GM03348 (cell line): ENCODE measurements at regions not wholly inside any gene's neighbourhood (a gene's known extent, or its start where the extent isn't known, plus 50 kb on each side); places are given as distances from the start of the nearest gene placed in this dataset.

Source experiments
- DNase-seq: peaks from one replicate; pipeline ENCODE4 v3.0.0; 2012; ENCODE audit warnings: low spot score

GRCh38 chr15:94894056-94894455 lies 662.7 kb downstream of the MCTP2 start:
- DNase-seq: no peak

GRCh38 chr15:94909510-94909909 lies 678.1 kb downstream of the MCTP2 start:
- no peak for DNase-seq

GRCh38 chr15:94910166-94910565 lies 678.8 kb downstream of the MCTP2 start:
- DNase-seq: no peak

- no peak for DNase-seq
These were observed 681.4 kb downstream of the MCTP2 start for GRCh38 chr15:94912760-94913159.

- DNase-seq: no peak
These were observed 685.7 kb downstream of the MCTP2 start for GRCh38 chr15:94917068-94917467.

- no peak for DNase-seq
These were observed 690.6 kb downstream of the MCTP2 start for GRCh38 chr15:94921936-94922335.

GRCh38 chr15:94924057-94924456 lies 692.7 kb downstream of the MCTP2 start:
- DNase-seq: no peak

- DNase-seq: no peak
These were observed 693.7 kb downstream of the MCTP2 start for GRCh38 chr15:94924971-94925598.

- DNase-seq: no peak
These were observed 694.3 kb downstream of the MCTP2 start for GRCh38 chr15:94925680-94926079.

- DNase-seq: no peak
These were observed 695.6 kb downstream of the MCTP2 start for GRCh38 chr15:94927003-94927402.

GRCh38 chr15:94929282-94929681 lies 697.9 kb downstream of the MCTP2 start:
- no peak for DNase-seq

GRCh38 chr15:94930441-94930840 lies 699.1 kb downstream of the MCTP2 start:
- DNase-seq: no peak

GRCh38 chr15:94930960-94931359 lies 699.6 kb downstream of the MCTP2 start:
- DNase-seq: no peak

- no peak for DNase-seq
These were observed 703.1 kb downstream of the MCTP2 start for GRCh38 chr15:94934440-94934839.

GRCh38 chr15:94937242-94937641 lies 705.9 kb downstream of the MCTP2 start:
- DNase-seq: no peak

GRCh38 chr15:94943888-94944287 lies 712.5 kb downstream of the MCTP2 start:
- no peak for DNase-seq

- no peak for DNase-seq
These were observed 720.2 kb downstream of the MCTP2 start for GRCh38 chr15:94951538-94951937.

GRCh38 chr15:94963953-94964352 lies 732.6 kb downstream of the MCTP2 start:
- DNase-seq: no peak

GRCh38 chr15:94965593-94965992 lies 734.2 kb downstream of the MCTP2 start:
- DNase-seq: no peak

GRCh38 chr15:94968133-94968532 lies 736.8 kb downstream of the MCTP2 start:
- no peak for DNase-seq

GRCh38 chr15:94970096-94970495 lies 738.7 kb downstream of the MCTP2 start:
- no peak for DNase-seq

GRCh38 chr15:94970802-94971201 lies 739.4 kb downstream of the MCTP2 start:
- DNase-seq: no peak

- peak; percentile 13 for DNase-seq
These were observed 741.0 kb downstream of the MCTP2 start for GRCh38 chr15:94972314-94972713.

- no peak for DNase-seq
These were observed 755.7 kb downstream of the MCTP2 start for GRCh38 chr15:94987085-94987484.

- DNase-seq: no peak
These were observed 760.4 kb downstream of the MCTP2 start for GRCh38 chr15:94991718-94992117.
